ENCODE measurements at regions not wholly inside any gene's neighbourhood (a gene's known extent, or its start where the extent isn't known, plus 50 kb on each side); places are given as distances from the start of the nearest gene placed in this dataset.
A peak's percentile ranks its signal among the peaks of the same experiment; 100 is the strongest.

DNA sequence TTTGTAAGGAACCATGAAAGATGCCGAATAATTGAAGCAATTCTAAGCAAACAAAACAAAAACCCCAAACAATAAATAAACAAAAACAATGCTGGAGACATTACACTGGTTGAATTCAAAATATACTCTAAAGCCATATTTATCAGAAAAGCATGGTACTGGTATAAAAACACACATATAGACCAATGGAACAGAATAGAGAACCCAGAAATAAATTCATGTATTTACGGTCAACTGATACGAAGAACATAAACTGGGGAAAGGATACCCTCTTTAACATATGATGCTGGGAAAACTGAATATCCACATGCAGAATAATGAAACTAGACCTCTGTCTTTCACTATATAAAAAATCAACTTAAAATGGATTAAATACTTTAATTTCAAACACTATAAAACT is 214.3 kb upstream of the PDZRN3 start:
- Mint-ChIP-seq H3K27ac (ENCODE audit: unreplicated experiment) (no peak overlapping the region), H3K9me3 (ENCODE audit: unreplicated experiment) (peaks cover 31% of the 10 kb centered on the region), H3K4me3 (ENCODE audit: unreplicated experiment) (no peak overlapping the region), H3K27me3 (ENCODE audit: unreplicated experiment) (no peaks in the 10 kb centered on the region), H3K36me3 (ENCODE audit: unreplicated experiment) (peaks cover 9% of the 10 kb centered on the region), H3K4me1 (ENCODE audit: unreplicated experiment) (no peaks in the 10 kb centered on the region)
- TF ChIP-seq, protein P1, sequence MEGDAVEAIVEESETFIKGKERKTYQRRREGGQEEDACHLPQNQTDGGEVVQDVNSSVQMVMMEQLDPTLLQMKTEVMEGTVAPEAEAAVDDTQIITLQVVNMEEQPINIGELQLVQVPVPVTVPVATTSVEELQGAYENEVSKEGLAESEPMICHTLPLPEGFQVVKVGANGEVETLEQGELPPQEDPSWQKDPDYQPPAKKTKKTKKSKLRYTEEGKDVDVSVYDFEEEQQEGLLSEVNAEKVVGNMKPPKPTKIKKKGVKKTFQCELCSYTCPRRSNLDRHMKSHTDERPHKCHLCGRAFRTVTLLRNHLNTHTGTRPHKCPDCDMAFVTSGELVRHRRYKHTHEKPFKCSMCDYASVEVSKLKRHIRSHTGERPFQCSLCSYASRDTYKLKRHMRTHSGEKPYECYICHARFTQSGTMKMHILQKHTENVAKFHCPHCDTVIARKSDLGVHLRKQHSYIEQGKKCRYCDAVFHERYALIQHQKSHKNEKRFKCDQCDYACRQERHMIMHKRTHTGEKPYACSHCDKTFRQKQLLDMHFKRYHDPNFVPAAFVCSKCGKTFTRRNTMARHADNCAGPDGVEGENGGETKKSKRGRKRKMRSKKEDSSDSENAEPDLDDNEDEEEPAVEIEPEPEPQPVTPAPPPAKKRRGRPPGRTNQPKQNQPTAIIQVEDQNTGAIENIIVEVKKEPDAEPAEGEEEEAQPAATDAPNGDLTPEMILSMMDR (IDR thresholded peaks at IDR 0.05), result no peak
- DNase-seq (ENCODE audit: extremely low spot score, unreplicated experiment), result no peak

DNA sequence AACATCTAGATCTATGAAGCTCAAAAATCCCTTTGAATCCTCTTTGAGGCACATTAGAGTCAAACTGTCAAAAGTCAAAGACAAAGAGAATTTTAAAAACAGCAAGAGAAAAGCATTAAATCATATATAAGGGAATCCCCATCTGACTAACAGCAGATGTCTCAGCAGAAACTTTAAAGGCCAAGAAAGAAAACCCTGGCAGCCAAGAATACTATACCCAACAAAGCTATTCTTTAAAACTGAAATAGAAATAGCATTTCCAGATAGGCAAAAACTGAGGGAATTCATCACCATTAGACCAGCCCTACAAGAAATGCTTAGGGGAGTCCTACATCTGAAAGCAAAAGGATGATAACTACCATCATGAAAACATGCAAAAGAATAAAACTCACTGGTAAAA is 211.2 kb upstream of the PDZRN3 start:
- DNase-seq (ENCODE audit: extremely low spot score, unreplicated experiment), result no peak
- Mint-ChIP-seq H3K4me3 (ENCODE audit: unreplicated experiment) (no peak overlapping the region), H3K27me3 (ENCODE audit: unreplicated experiment) (no peaks in the 10 kb centered on the region), H3K9me3 (ENCODE audit: unreplicated experiment) (peaks cover 31% of the 10 kb centered on the region), H3K4me1 (ENCODE audit: unreplicated experiment) (no peaks in the 10 kb centered on the region), H3K36me3 (ENCODE audit: unreplicated experiment) (peaks cover 7% of the 10 kb centered on the region), H3K27ac (ENCODE audit: unreplicated experiment) (no peak overlapping the region)
- TF ChIP-seq, protein P1 (IDR thresholded peaks at IDR 0.05), result no peak

DNA sequence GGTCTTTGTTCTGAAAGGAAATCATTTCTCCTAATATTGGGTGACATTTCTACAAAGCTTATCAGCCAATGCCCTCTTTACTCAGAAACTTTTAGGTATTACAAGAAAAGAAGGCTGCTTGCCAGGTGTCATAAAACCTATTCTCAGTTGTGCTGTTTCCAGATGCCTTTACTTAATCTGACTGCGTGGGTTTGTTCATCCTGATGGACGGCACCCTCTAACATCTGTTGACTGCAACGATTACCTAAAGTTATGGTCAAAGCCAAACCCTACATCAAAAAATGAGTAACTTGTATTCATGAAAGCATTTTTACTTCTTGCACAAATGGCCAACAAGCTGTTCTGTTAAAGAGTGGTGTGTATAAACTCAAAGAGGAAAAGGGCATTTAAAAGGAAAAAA is 207.7 kb upstream of the PDZRN3 start:
- no peak overlapping the region for H3K4me3 Mint-ChIP-seq (ENCODE audit: unreplicated experiment)
- peaks cover 25% of the 10 kb centered on the region for H3K9me3 Mint-ChIP-seq (ENCODE audit: unreplicated experiment)
- peaks cover 6% of the 10 kb centered on the region for H3K36me3 Mint-ChIP-seq (ENCODE audit: unreplicated experiment)
- H3K27ac Mint-ChIP-seq (ENCODE audit: unreplicated experiment), result no peak overlapping the region
- peaks cover 14% of the 10 kb centered on the region for H3K4me1 Mint-ChIP-seq (ENCODE audit: unreplicated experiment)
- H3K27me3 Mint-ChIP-seq (ENCODE audit: unreplicated experiment), result no peaks in the 10 kb centered on the region
- DNase-seq (ENCODE audit: extremely low spot score, unreplicated experiment), result no peak
- TF ChIP-seq, protein P1 (IDR thresholded peaks at IDR 0.05), result no peak

DNA sequence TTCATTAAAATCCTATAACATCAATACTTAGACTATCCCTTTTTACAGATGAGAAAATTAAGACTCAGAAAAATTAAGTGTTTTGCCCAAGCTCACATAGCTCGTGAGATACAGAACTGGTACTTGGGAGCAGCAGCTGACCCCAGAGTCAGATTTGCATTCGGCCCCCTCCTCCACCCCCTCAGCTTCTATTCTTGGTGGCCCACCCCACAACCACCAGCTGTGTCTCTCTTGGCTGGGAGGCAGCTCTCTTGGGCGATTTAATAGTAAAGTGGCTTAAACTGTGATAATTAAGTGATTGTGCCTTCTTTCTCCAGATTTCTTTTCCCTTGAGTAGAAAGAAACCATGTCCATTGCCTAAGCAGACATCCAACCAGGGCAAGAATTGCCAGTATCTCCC is 203.6 kb upstream of the PDZRN3 start:
- no peak overlapping the region for H3K4me3 Mint-ChIP-seq (ENCODE audit: unreplicated experiment)
- H3K27me3 Mint-ChIP-seq (ENCODE audit: unreplicated experiment), result no peaks in the 10 kb centered on the region
- H3K36me3 Mint-ChIP-seq (ENCODE audit: unreplicated experiment), result no peaks in the 10 kb centered on the region
- TF ChIP-seq, protein P1 (IDR thresholded peaks at IDR 0.05), result no peak
- DNase-seq (ENCODE audit: extremely low spot score, unreplicated experiment), result no peak
- peaks cover 3% of the 10 kb centered on the region for H3K9me3 Mint-ChIP-seq (ENCODE audit: unreplicated experiment)
- peaks cover 25% of the 10 kb centered on the region for H3K4me1 Mint-ChIP-seq (ENCODE audit: unreplicated experiment)
- H3K27ac Mint-ChIP-seq (ENCODE audit: unreplicated experiment), result no peak overlapping the region

DNA sequence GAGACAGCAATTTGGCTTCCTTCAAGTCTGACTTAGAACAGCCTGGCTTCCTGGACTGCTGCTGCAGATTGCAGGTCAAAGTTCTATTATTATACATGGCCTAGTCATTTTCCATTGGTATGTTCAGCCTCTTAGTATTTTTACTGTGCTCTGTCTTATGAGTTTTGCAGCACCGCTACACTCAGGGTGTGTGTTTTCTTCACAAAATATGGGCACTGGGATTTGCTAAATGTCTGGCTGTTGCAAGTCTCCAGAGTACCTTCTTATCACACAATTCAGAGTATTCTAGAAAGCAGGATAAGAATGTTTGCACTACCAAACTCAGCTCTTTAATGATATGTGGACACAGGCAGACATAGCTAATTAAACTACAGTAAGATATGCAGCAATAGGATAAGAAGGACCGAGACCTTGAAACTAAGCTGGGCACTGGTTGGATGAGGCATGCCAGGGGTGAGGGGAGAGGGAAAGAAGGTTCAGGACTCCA is 203.0 kb upstream of the PDZRN3 start:
- H3K27ac Mint-ChIP-seq (ENCODE audit: unreplicated experiment), result peak overlapping the region; percentile 21
- peaks cover 3% of the 10 kb centered on the region for H3K9me3 Mint-ChIP-seq (ENCODE audit: unreplicated experiment)
- H3K36me3 Mint-ChIP-seq (ENCODE audit: unreplicated experiment), result no peaks in the 10 kb centered on the region
- H3K27me3 Mint-ChIP-seq (ENCODE audit: unreplicated experiment), result no peaks in the 10 kb centered on the region
- TF ChIP-seq, protein P1 (IDR thresholded peaks at IDR 0.05), result no peak
- no peak overlapping the region for H3K4me3 Mint-ChIP-seq (ENCODE audit: unreplicated experiment)
- peaks cover 31% of the 10 kb centered on the region for H3K4me1 Mint-ChIP-seq (ENCODE audit: unreplicated experiment)
- DNase-seq (ENCODE audit: extremely low spot score, unreplicated experiment), result no peak

Data from osteocyte (in vitro differentiated cells).